ENCODE measurements at regions not wholly inside any gene's neighbourhood (a gene's known extent, or its start where the extent isn't known, plus 50 kb on each side); places are given as distances from the start of the nearest gene placed in this dataset.

DNA sequence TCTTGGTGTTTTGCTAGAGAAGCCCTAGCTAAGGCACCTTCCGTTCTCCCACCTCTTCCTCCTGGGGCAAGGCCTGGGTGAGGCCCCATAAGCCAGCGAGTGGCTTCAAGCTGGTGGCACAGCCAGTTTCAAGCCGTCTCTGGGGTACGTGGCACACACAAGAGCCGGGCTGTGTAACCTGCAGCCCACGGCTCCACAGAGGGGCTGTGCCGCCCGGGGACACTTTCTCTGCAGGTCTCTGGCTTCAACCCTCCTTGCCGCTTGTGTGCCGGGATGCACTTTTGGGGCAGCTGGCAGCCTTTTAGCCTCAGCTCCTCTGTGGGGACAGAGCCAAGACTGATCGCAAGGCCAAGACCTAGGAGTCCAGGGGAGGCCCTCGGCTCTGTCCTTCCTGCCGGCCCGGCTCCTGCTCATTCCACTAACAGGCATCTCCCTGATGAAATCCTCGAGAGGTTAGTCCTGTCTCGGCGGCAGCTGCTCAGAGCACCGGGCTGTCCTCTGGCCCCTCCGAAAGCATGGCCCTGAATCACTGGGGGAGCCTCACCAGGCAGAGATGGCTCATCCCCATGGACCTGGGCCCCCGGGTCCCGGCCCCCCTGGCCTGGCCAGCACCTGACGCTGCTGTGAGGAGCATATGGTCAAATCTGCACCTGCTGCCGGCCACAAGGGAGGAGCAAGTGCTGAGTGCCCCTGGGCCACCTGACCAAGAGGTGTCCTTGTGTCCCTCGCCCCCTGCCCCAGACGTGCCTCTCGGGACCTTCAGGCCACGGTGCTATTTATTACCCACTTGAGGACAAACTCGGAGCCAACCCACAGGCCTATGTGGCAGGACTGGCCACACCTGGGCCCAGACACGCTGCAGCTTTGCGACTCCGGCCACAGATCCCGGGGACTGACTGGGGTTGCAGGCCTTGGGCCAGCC lies 98.5 kb downstream of the METRNL start:
- DNase-seq (ENCODE audit: low read depth in 4 of 4, low spot score in 3 of 4) = no peak

- DNase-seq (ENCODE audit: low read depth in 4 of 4, low spot score in 3 of 4) = no peak
Observed at GRCh38 chr17:83178533-83179304, 99.3 kb downstream of the METRNL start.

GRCh38 chr17:83179374-83179773 lies 100.0 kb downstream of the METRNL start:
- no peak for DNase-seq (ENCODE audit: low read depth in 4 of 4, low spot score in 3 of 4)

GRCh38 chr17:83179811-83180210 lies 100.4 kb downstream of the METRNL start:
- DNase-seq (ENCODE audit: low read depth in 4 of 4, low spot score in 3 of 4) = no peak

DNA sequence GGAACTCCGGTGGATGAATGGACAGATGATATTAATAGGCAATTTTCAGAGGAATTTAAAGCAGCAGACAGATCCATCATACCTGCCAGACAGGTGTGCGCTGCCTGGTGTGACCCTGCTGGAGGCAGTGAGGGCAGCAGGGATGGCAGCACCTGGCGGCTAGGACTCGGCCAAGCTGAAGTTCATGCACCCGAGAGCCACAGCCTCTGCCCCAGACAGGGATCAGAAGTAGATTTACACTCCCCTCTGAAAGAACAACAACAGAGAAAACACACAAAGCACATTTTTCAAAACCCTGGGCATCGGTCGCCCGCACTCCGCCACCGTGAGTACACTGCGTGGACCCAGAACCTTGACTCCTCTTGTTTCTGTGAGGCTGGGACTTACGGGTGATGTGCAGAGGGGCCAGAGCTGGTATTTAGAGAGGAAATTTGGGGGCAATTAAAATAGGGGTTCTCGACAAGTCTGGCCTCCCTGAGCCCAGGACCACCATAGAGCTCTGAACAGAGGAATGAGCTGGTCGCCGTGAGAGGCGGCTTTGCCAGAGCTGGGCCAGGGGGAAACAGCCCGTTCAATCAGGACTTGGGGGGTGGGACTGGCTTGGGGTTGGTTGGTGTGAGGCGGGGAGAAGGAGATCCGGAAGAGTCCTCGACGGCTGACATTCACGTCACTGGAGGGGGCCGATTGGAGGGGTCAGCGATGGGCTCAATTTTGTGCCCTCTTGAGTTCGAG lies 101.0 kb downstream of the METRNL start:
- DNase-seq (ENCODE audit: low read depth in 4 of 4, low spot score in 3 of 4) = no peak

DNA sequence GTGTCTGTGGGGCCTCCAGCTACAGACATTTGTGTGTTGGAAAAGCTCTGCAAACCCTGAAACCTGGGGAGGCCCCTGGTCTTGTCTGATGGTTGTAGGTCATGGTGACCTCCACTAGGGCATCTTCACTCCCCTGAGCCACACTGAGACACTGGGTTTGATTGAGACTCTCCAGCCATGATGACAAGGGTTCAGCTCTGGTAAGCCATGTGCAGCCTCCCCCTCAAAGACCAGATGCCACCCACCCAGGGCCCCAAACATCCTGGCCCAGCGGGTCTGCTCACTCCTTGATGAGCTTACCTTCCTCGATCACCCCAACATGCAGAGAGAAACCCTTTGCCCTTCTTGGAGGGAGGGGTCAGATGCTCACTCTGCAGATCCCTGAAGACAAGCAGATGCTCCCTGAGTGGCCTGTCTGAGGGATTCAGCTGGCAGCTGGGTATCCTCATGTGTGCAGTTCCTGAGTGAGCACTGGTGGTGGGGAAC lies 101.6 kb downstream of the METRNL start:
- no peak for DNase-seq (ENCODE audit: low read depth in 4 of 4, low spot score in 3 of 4)

- no peak for DNase-seq (ENCODE audit: low read depth in 4 of 4, low spot score in 3 of 4)
Observed at GRCh38 chr17:83181991-83182619, 102.7 kb downstream of the METRNL start.

GRCh38 chr17:83182620-83183101 lies 103.3 kb downstream of the METRNL start:
- DNase-seq (ENCODE audit: low read depth in 4 of 4, low spot score in 3 of 4) = no peak

GRCh38 chr17:83183145-83183948 lies 103.9 kb downstream of the METRNL start:
- DNase-seq (ENCODE audit: low read depth in 4 of 4, low spot score in 3 of 4) = no peak

- DNase-seq (ENCODE audit: low read depth in 4 of 4, low spot score in 3 of 4) = no peak
Observed at GRCh38 chr17:83183951-83184506, 104.6 kb downstream of the METRNL start.

DNA sequence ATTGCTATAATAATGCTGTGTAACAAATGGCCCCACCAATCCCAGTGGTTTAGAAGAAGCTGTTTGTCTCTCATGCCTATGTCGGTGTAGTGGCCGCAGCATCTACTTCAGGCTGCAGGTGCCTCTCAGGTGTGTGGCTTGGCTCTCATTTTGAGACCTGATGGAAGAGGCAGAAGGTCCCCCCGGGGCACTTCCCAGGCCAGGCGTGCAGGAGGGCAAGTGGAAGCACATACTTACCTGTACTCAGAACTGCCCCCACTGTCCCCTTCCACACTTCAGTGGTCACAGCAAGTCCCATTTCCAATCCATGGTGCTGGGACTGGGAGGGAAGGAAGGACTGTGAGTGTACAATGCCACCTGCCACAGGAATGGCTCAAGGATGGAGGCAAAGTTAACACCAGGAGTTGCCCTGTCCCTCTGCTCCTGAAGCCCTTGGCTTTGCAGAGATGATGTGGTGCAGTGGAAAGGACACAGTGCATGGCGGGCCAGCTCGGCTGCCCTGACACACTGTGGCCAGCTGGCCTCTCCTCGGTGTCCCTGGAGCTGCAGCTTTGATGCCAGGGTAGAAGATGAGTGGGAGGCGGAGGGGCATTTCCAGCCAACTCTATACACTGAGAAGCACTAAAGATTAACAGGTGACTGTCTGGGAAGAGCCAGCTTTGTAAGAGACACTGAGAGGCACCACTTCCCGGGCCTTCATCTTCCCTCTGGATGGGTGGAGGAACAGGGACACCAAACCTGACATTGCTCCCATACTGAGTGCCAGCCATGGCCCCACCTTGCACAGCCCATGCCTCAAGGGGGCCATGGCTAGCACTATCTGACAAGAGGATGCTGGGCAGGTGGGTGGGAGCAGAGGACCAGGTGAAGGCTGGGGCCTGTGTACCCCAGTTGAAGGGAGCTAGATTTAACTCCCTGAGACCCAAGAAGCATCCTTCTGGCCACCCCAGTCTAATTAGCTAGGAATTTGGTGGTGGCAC lies 105.9 kb downstream of the METRNL start:
- DNase-seq (ENCODE audit: low read depth in 4 of 4, low spot score in 3 of 4) = no peak

DNA sequence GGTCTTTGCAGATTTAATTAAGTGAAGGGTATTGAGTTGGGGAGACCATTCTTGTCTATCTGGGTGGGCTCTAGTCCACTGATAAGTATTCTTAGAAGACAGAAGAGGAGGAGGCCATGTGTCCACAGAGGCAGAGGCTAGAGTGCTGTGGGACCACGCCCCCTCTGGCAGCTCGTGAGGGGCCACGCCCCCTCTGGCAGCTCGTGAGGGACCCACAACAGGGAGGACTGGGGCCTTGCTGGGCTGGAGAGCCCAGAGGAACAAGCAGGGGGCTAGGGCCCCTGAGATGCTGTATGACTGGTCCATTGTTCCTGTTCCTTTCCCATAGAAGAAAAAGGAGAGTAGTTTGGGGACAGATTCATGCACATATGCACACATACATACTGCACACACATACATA lies 106.8 kb downstream of the METRNL start:
- no peak for DNase-seq (ENCODE audit: low read depth in 4 of 4, low spot score in 3 of 4)

GRCh38 chr17:83186751-83187421 lies 107.5 kb downstream of the METRNL start:
- no peak for DNase-seq (ENCODE audit: low read depth in 4 of 4, low spot score in 3 of 4)

- no peak for DNase-seq (ENCODE audit: low read depth in 4 of 4, low spot score in 3 of 4)
Observed at GRCh38 chr17:83187782-83188311, 108.4 kb downstream of the METRNL start.

- no peak for DNase-seq (ENCODE audit: low read depth in 4 of 4, low spot score in 3 of 4)
Observed at GRCh38 chr17:83189044-83190003, 109.9 kb downstream of the METRNL start.

GRCh38 chr17:83190004-83190385 lies 110.6 kb downstream of the METRNL start:
- DNase-seq (ENCODE audit: low read depth in 4 of 4, low spot score in 3 of 4) = no peak
